H1 (cell line): ENCODE measurements at regions not wholly inside any gene's neighbourhood (a gene's known extent, or its start where the extent isn't known, plus 50 kb on each side); places are given as distances from the start of the nearest gene placed in this dataset.

ENCODE experiments used
- TF ChIP-seq, protein P1 (sequence below): IDR thresholded peaks from 2 replicates; pipeline ENCODE4 v1.6.1; 2011; ENCODE audit warnings: low read length, improper control_type of control experiment

DNA sequence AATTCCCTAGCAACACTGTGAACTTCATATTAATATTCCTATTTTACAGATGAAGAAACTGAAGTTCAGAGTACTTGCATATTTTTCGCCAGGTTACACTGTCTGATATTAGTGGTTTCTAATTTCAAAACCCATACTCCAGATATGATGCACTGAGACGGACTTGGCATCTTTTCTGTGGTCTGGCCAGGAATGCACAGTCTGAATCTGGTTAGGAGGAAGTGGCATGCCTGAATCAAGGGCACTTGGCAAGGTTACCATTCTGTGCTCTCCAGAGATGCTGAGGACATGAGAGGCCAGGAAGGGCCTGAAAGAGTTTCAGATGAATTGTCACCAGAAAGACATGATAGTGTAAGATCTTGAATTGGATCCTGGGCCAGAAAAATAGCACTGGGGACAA is 150.1 kb downstream of the HAO1 start (continued):
- TF ChIP-seq, protein P1, sequence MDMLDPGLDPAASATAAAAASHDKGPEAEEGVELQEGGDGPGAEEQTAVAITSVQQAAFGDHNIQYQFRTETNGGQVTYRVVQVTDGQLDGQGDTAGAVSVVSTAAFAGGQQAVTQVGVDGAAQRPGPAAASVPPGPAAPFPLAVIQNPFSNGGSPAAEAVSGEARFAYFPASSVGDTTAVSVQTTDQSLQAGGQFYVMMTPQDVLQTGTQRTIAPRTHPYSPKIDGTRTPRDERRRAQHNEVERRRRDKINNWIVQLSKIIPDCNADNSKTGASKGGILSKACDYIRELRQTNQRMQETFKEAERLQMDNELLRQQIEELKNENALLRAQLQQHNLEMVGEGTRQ, result no peak
